ENCODE measurements at regions not wholly inside any gene's neighbourhood (a gene's known extent, or its start where the extent isn't known, plus 50 kb on each side); places are given as distances from the start of the nearest gene placed in this dataset.
A peak's percentile ranks its signal among the peaks of the same experiment; 100 is the strongest.

- no peaks in the 10 kb centered on the region for H3K36me3 ChIP-seq (ENCODE audit: control insufficient read depth, insufficient read depth, low read length)
- no peak overlapping the region for H3K9ac ChIP-seq (ENCODE audit: insufficient read depth in 1 of 2, low read depth in 2 of 2, low read length in 2 of 2)
- ATAC-seq (peak; percentile 79), DNase-seq (ENCODE audit: extremely low read depth in 1 of 4, low spot score in 3 of 4) (peak; percentile 4 to 37 (median 4)), FAIRE-seq (no peak)
- H3K4me1 ChIP-seq (replicated peaks in 1 of 2; ENCODE audit: control insufficient read depth in 2 of 2, insufficient read depth in 2 of 2, low read length in 2 of 2): no peaks in the 10 kb centered on the region
- in situ Hi-C loops (cut with MboI): no loop called here
- no peak overlapping the region for H3K27ac ChIP-seq (ENCODE audit: extremely low read depth, low read depth, low read length)
- H4K20me1 ChIP-seq (replicated peaks; ENCODE audit: control insufficient read depth, insufficient read depth, low read length): no peaks in the 10 kb centered on the region
- H3K4me2 ChIP-seq (ENCODE audit: insufficient read depth, low read length): no peak overlapping the region
- H3K9me3 ChIP-seq (replicated peaks; ENCODE audit: control insufficient read depth, insufficient read depth, low read depth, low read length): no peaks in the 10 kb centered on the region
- no peak overlapping the region for H2AFZ ChIP-seq (ENCODE audit: low read depth, low read length)
- no peaks in the 10 kb centered on the region for H3K9me1 ChIP-seq (ENCODE audit: control insufficient read depth, insufficient read depth, low read length)
- no peak overlapping the region for H3K4me3 ChIP-seq
- CTCF ChIA-PET (ENCODE audit: low intra/inter-chr PET ratio): interaction anchor here (0.6 kb wide), 1 partner anchor 1916 kb away, joined by 3 read pairs; no protein-coding TSS in a partner anchor
- 2% methylated on average over 9 of the region's 13 CpGs for WGBS (ENCODE audit: insufficient coverage, low coverage, missing lambda C conversion rate)
- H3K27me3 ChIP-seq (ENCODE audit: control insufficient read depth in 2 of 2, insufficient read depth in 2 of 2, low read length in 2 of 2): no peaks in the 10 kb centered on the region; a peak in 1 of 5 replicates
- intact Hi-C loops (cut with micrococcal nuclease): no loop called here
- no TSS peak for BruUV-seq (replicated peaks)
- POLR2A ChIA-PET: no interaction called here
- no peaks in the 10 kb centered on the region for H3K79me2 ChIP-seq (ENCODE audit: control insufficient read depth, insufficient read depth, low read length)
- no peak for TF ChIP-seq DMBX1 (CRISPR knock-in tag; IDR thresholded peaks at IDR 0.05; ENCODE audit: borderline replicate concordance)
- TF ChIP-seq IRF9 (tag; IDR thresholded peaks at IDR 0.05): no peak
- TF ChIP-seq ZBTB8A (IDR thresholded peaks at IDR 0.05; ENCODE audit: partially characterized antibody): no peak
- TF ChIP-seq POLR2A (conservative IDR thresholded peaks at IDR 0.05): no peak
- no peak; the same call in 1 of the 2 replicates for TF ChIP-seq REST (IDR thresholded peaks at IDR 0.05; ENCODE audit: borderline replicate concordance)
- TF ChIP-seq REST (CRISPR knock-in tag; IDR thresholded peaks at IDR 0.05; ENCODE audit: low read depth): no peak
- TF ChIP-seq ZNF707 (CRISPR knock-in tag; conservative IDR thresholded peaks at IDR 0.05): no peak
- TF ChIP-seq E2F3 (CRISPR knock-in tag; IDR thresholded peaks at IDR 0.05): no peak
- TF ChIP-seq BRCA1 (IDR thresholded peaks at IDR 0.05): no peak
- no peak for TF ChIP-seq BRCA1 (CRISPR knock-in tag; IDR thresholded peaks at IDR 0.05)
- peak in 1 of 2 experiments; percentile 53; a peak in 1 of 4 replicates for TF ChIP-seq RAD21 (CRISPR knock-in tag; conservative IDR thresholded peaks at IDR 0.05 in 1 of 2, IDR thresholded peaks at IDR 0.05 in 1 of 2)
Measured at GRCh38 chrX:3962511-3963311, 249.3 kb upstream of the PRKX start.
